HuH-7.5 (cell line): ENCODE measurements at regions not wholly inside any gene's neighbourhood (a gene's known extent, or its start where the extent isn't known, plus 50 kb on each side); places are given as distances from the start of the nearest gene placed in this dataset.
"Not testable (repeated sequence)": the region's sequence is repeated elsewhere in the genome, so short reads cannot be mapped to it uniquely, and the experiment has no call there.

Experiments
- DNase-seq: peaks from one replicate; pipeline ENCODE4 v3.0.0; 2011; ENCODE audit warnings: low spot score

DNA sequence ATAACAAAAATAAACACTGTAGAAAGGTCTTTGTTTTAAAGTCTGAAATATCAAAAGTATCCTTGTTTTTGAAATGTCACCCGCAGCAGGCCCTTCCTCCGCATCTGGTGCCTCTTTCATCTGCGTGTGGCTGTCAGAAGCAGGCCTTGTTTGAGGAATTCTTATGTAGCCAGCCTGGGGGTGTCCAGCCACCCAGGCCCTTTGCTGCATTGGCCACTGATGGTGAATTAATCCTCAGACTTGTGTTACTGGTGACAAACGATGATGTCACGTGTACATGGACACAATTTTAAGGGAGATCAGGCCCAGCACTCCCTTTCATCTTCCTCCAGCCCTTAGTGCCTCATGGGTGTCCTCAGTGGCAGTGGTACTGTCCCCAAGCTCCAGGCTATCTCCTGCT, 208.0 kb upstream of the GALNT2 start:
- no peak for DNase-seq

DNA sequence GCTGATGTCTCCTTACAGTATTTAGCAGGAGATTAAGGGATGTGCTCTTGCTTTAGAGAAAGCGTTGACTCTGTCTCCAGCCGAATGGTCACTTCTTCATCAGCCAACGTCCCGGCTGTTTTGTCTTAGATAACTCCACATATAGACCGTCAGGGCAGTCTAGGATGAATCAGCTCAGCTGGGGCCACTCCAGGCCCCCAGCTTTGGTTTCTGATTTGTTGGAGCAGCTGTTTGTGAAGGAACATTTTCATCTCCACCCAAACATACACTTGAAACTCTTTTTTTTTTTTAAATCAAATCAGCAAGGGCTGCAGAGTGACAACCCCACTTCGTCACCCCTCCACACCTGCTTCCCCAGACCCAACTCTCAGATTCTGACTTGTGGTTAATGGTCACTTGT, 206.1 kb upstream of the GALNT2 start:
- no peak for DNase-seq

DNA sequence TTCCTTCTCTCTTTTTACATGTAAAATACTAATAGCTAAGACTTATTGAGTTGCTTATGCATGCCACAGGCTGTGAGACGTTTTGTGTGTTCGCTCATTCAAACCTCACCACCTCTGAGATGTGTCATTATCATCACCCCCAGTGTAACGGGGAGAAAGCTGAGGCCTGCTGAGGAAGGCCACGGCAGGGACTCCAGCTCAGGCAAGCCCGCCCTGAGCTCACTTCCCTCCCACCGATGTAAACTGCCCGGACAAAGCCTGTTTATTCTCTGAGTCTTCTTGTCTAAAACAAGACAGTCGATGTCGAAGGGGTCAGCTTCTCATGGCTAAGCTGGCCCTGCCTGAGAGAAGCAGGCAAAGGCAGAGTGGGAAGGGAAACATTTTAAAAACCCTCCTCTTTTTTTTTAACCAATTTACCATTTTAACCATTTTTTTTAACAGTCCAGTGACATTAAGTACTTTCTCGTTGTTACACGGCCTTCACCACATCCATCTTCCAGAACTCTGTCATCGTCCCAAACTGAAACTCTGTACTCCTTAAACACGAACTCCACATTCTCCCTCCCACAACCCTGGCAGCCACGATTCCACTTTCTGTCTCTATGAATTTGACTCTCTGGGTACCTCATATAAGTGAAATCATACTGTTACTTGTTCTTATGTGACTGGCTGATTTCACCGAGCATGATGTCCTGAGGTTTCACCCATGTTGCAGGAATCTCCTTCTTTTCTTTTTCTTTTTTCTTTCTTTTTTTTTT, 204.8 kb upstream of the GALNT2 start:
- no peak for DNase-seq

DNA sequence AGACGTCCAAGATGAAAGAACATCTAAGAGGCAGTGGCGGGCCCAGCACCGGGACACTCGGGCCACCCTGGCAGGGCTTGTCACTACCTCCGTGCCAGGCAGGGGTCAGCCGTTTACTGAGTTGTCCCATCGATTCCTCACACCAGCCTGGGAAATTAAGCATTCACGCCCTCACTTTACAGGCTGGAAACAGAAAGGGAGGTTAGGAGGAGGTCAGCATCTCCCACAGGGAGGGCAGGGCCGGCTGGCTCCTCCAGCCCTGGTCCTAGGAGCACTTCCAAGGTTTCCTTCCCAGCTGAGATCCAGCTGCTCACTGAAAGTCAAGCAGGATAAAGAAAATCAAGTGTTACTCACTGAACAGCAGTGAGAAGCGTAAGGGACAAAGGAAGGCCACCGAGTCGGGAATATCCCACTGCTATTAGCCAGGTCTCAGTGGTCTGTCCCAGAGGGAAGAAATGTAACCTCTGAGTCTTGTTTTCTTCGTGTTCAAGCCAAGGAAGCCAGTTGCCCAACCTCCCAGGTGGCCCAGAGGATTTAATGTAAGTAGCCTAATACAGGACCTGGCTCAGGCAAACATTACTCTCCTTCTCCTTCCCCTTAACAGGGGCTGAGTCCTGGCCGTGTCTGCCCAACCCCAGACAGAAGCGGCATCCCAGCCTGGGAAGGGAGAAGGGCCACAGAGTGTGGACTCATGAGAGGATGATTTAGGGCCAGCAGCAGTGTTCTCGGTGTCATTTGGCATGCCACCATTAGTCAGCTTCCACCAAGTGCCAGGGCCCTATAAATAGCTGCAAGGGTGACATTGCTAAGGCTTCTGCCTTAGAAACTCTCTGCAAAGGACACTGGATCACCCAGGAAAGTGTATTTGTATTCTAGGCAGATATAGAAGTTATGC, 203.1 kb upstream of the GALNT2 start:
- DNase-seq, result no peak

DNA sequence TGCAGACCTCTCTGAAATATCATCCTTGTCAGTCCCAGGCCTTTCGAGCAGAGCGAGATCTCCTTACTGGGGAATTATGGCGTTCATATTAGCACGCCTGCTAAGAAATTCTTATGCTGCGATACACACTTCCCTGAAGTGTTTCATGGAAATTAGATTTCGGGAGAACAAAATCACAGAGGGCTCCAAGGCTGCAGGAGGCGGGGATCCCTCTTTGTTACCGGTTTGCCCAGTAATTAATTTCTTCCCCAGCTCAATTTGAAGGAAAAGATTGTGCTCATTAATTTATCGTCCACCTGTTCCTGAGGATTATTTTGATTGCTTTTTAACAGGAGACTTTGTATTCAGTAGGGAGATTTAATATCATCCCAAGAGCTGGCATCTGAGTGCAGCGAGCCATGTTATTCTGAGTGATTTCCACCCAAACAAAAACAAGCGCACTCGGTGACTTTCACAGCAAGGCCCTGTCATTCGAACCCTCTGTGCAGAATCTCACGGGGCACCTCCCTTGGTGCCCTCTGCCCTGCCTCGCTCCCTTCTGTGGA, 202.3 kb upstream of the GALNT2 start:
- DNase-seq, result no peak

GRCh38 chr1:229865321-229865720, 201.7 kb upstream of the GALNT2 start:
- DNase-seq, result not testable (repeated sequence)

GRCh38 chr1:229867726-229868125, 199.3 kb upstream of the GALNT2 start:
- no peak for DNase-seq

DNA sequence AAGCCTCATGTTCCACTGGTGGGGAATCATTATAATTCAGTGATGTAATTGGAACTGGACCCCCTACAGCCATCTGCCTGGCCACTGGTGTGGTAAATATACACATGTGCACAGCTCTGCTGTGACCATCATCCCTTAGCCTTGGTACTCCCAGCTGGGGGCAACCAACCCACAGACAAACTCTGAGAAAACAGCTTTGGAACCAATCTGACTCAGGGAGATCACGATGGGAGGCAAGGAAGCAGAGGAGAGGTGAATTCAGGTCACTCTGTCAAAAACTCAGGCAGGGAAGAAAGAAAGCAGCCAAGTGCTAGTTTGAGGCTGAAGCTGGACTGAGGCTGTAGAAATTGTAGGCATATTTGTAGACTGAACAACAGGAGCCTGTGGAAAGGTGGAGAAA, 197.8 kb upstream of the GALNT2 start:
- no peak for DNase-seq

GRCh38 chr1:229869687-229870086, 197.4 kb upstream of the GALNT2 start:
- no peak for DNase-seq

DNA sequence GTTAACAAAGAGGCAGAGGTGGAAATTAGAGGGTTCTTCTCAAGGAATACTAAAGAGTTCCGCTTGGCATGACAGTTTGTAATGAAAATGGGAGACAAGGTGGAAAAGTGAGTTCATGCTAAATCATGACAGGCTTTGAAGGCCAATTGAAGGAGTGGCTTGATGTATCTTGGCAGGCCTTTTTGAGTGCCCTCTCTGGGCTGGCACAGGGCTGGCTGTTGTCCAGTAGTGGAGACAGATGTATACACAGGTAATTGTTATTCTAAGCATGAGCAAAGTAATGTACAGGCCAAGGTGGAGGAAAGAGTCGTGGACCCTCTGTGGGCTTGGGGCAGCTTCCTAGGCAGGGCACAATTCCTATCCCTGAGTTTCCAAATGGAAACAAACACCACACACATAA, 196.7 kb upstream of the GALNT2 start:
- DNase-seq, result no peak

- DNase-seq, result no peak
Measured at GRCh38 chr1:229871078-229871676, 195.9 kb upstream of the GALNT2 start.

GRCh38 chr1:229874136-229874535, 192.9 kb upstream of the GALNT2 start:
- DNase-seq, result no peak

DNA sequence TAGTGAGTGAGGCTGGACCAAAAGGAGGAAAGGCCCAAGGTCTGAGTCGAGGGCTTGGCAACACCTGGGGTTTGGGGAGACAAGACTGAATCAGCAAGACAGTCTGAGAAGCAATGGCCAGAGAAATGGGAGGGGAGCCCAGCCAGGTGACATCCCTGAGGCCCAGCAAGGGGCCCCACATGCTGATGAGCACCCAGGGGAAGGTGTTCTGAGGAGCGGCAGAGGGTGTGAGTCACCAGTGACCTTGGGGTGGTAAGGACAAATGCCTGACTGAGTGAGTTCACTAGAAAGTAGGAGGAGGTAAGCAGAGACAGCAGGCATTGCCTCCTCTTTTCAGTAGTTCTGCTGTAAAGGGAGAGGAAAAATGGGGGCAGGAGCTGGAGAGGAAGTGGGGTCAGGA, 192.4 kb upstream of the GALNT2 start:
- DNase-seq, result no peak

DNA sequence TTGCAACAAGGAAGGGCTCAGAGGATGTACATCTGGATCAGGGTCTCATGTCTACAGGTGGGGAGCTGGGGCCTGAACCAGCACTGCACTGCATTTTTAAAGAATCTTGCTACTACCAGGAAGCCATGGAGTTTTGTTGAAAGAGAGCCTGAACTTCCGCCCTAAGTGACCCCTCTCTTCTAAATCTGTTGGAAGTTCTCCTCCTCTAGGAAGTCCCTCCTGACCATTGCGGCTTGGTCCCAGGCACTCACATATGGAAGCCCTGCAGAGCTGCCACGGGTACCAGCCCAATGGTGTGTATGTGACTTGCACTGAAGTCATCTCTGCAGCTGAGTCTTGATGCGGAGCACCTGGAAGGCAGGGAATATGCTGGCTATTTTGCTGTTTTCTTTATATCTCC, 192.0 kb upstream of the GALNT2 start:
- no peak for DNase-seq

DNA sequence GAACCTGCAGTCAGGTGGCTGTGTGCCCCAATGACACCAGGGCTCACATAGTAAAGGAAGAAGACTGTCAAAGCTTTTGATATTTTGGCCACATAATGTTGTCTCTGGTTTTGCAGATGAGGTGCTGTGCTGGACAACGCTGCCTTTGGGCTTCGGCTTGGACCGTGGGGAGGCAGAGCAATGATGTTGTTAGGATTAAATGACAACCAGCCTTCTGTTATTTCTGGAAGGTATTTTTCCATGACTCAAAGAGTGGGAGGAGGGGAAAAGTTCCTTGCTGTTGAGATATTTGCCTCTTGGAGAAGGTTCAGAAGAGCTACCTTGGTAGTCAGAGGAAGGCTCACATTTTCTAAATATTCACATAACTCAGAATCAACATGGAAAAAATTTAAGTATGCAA, 187.3 kb upstream of the GALNT2 start:
- no peak for DNase-seq

GRCh38 chr1:229880271-229881170, 186.5 kb upstream of the GALNT2 start:
- DNase-seq, result no peak

- DNase-seq, result no peak
Measured at GRCh38 chr1:229882621-229883020, 184.4 kb upstream of the GALNT2 start.

DNA sequence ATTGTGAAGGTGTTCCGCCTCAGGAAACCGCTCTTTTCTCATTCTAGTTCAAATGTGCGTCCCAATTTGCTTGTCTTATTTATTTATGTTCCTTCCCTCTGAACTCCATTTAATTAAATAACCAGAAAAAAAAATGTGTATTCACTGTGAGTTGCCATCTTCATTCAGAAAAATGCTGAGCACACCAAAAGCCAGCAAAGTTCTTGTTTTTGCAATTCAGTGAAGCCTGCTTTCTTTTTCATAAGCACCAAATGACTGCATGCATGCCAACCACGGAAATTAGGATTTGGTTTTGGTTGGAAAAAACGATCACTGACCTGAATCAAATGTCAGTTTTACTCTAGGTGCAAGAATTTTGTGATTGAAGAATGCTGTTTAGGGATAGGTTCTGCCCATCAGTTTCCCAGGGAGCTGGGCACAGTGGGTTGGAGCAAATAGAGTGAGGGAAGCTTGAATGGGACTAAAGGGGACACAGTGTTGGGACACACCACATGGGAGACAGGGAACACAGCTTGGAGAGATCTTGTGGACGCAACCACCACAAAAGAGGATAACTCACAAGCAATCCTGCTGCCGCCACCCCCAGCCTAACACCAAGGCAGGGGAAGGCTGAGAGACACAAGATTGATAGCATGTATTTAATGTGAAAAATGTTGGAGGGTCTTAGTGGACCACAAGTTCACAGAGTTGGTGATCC, 183.4 kb upstream of the GALNT2 start:
- no peak for DNase-seq

DNA sequence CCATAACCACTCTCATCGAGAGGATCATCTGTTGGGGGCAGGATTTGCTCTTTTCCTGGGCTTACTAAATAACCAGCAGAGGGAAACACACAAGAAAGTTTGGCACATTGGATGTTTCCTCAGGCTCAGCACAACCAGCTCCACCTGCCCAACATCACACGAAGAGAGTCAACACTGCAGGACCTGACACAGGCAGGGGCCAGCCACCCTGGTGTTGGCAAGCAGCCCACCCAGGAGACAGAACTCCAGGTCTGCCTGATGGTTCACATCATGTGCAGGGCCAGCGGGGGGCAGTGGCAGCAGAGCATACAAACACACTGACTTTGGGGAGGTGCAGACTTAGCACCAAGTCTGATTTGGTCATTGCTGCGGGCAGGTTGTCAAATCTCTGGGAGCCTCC, 182.3 kb upstream of the GALNT2 start:
- no peak for DNase-seq

- no peak for DNase-seq
Measured at GRCh38 chr1:229885568-229886495, 181.2 kb upstream of the GALNT2 start.
